Kidney epithelial cell (primary cell): ENCODE measurements at regions not wholly inside any gene's neighbourhood (a gene's known extent, or its start where the extent isn't known, plus 50 kb on each side); places are given as distances from the start of the nearest gene placed in this dataset.
"Not testable (repeated sequence)": the region's sequence is repeated elsewhere in the genome, so short reads cannot be mapped to it uniquely, and the experiment has no call there.

Experiments
- DNase-seq: peaks from one replicate; pipeline ENCODE4 v3.0.0-alpha.2; 2010; ENCODE audit warnings: low read depth
- H3K27me3 ChIP-seq: 2 replicates; pipeline ENCODE4 v1.6.0; 2011; ENCODE audit warnings: low read length; ENCODE audit not compliant: control insufficient read depth, insufficient read depth
- H3K36me3 ChIP-seq: 2 replicates; pipeline ENCODE4 v1.5.1; 2011; ENCODE audit warnings: low read length; ENCODE audit not compliant: control insufficient read depth, insufficient read depth
- H3K4me3 ChIP-seq: 2 replicates; pipeline ENCODE4 v1.5.1; 2011; ENCODE audit warnings: low read depth, mild to moderate bottlenecking, control low read depth, low read length
- TF ChIP-seq, protein P1 (sequence below): IDR thresholded peaks from 2 replicates; pipeline ENCODE4 v1.5.1; 2011; ENCODE audit warnings: mild to moderate bottlenecking, moderate library complexity, low read length, control low read depth, inconsistent platforms; ENCODE audit not compliant: insufficient read depth, poor library complexity, severe bottlenecking

DNA sequence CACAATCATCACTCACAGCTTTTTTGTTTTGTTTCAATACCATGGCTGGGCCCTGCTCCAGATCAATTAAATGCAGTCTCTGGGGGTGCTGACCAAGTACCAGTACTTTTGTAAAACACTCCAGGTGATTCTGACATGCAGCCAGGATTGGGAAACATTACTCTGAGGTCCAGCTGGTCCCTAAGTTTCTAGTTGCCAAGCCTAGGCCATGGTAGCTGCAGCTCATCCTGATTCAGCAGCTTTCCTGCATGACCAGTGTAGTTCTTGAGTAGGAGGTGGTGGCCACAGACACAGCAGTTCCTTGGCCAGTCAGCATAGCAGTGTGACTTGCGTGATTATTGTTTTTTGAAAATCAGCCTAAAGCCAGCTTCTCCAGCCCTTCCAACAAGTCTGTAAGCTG, 859.1 kb downstream of the DIAPH3 start:
- no peak for DNase-seq
- no peaks in the 10 kb centered on the region for H3K36me3 ChIP-seq
- TF ChIP-seq, protein P1, sequence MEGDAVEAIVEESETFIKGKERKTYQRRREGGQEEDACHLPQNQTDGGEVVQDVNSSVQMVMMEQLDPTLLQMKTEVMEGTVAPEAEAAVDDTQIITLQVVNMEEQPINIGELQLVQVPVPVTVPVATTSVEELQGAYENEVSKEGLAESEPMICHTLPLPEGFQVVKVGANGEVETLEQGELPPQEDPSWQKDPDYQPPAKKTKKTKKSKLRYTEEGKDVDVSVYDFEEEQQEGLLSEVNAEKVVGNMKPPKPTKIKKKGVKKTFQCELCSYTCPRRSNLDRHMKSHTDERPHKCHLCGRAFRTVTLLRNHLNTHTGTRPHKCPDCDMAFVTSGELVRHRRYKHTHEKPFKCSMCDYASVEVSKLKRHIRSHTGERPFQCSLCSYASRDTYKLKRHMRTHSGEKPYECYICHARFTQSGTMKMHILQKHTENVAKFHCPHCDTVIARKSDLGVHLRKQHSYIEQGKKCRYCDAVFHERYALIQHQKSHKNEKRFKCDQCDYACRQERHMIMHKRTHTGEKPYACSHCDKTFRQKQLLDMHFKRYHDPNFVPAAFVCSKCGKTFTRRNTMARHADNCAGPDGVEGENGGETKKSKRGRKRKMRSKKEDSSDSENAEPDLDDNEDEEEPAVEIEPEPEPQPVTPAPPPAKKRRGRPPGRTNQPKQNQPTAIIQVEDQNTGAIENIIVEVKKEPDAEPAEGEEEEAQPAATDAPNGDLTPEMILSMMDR: no peak
- no peak overlapping the region for H3K4me3 ChIP-seq
- no peaks in the 10 kb centered on the region for H3K27me3 ChIP-seq

DNA sequence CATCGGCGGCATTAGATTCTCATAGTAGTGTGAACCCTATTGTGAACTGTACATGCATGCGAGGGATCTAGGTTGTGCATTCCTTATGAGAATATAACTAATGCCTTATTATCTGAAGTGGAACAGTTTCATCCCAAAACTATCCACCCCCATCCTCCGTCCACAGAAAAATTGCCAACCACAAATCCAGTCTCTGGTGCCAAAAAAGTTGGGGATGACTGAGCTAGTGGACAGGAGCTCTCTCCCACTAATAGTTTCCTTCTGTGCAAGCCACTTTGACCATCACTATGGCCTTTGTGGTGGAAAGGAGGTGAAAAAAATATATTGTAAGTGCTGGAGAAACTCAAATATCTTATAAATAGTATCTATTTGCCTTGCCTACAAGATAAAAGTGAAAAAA, 857.8 kb downstream of the DIAPH3 start:
- TF ChIP-seq, protein P1: no peak
- Histone ChIP-seq H3K36me3 (no peaks in the 10 kb centered on the region), H3K4me3 (no peak overlapping the region), H3K27me3 (no peaks in the 10 kb centered on the region)
- DNase-seq: no peak

DNA sequence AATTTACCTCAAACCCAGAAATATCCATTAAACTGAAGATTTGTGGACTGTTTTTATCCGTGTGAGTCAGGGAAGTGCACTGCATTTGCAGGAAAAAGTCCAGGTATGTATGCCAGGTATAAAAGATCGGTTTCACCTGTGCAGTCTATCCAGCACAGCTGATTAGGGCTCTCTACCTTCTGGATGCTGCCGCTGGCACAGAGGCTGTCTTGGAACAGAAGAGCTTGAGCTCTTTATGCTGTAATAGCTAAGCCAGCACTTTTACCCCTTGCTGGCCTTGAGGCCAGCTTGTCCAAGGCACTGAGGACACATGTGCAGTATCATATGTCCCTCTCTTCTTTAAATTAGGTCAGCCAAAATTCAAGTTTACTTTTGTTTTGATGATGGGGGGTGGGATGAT, 851.0 kb downstream of the DIAPH3 start:
- no peaks in the 10 kb centered on the region for H3K36me3 ChIP-seq

DNA sequence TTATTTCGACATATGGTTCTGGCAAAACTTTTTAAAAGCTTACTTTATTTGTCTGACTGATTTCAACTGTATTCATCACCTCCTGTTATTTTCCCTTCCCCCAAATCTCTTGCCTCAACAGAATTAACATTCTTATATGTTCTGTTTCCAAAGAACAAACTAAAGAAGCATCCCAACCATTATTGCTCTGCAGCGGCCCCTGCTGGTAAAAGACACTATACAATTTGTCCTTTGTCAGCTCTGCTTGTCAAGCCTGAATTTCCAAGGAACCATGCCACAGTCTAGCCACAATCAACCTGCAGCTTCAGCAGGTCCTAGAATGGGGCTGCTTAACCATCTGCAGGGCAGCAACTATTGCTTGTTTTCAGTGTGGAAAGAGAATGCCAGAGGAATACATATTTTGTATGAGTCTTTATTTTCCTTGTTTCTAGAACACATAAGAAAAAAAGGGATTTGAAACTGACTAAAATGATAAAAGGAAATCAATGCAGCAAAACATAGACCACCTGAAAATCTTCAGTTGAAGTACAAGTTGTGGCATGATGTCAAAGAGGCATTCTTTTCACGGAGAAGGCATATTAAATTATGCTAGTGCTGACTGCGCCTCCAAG, 845.3 kb downstream of the DIAPH3 start:
- H3K36me3 ChIP-seq: no peaks in the 10 kb centered on the region
- H3K27me3 ChIP-seq: no peaks in the 10 kb centered on the region
- DNase-seq: no peak
- TF ChIP-seq, protein P1: peak; percentile 84
- H3K4me3 ChIP-seq: no peak overlapping the region

More for the DNA sequence above, 851.0 kb downstream of the DIAPH3 start:
- no peak overlapping the region for H3K4me3 ChIP-seq
- H3K27me3 ChIP-seq: no peaks in the 10 kb centered on the region
- TF ChIP-seq, protein P1: no peak
- DNase-seq: no peak

DNA sequence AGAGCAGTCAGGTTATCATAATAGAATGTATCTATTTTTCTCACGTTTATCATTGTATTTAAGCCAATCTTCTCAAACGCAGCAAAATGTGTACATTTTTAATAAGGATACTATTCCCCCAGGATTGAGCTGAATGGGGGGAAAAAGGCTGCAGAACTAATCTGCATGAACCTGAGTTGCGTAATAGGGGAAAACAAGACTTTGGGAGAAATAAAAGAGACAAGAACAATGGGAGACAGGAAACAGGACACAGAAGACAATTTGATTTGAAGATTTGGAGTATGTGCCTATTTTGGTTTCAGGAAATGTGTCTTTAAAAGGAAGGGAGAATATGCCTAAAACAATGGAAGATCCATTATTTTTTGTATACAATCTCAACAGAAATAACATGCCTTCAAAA, 844.5 kb downstream of the DIAPH3 start:
- no peaks in the 10 kb centered on the region for H3K36me3 ChIP-seq
- H3K27me3 ChIP-seq: no peaks in the 10 kb centered on the region
- H3K4me3 ChIP-seq: no peak overlapping the region
- DNase-seq: no peak
- TF ChIP-seq, protein P1: no peak

DNA sequence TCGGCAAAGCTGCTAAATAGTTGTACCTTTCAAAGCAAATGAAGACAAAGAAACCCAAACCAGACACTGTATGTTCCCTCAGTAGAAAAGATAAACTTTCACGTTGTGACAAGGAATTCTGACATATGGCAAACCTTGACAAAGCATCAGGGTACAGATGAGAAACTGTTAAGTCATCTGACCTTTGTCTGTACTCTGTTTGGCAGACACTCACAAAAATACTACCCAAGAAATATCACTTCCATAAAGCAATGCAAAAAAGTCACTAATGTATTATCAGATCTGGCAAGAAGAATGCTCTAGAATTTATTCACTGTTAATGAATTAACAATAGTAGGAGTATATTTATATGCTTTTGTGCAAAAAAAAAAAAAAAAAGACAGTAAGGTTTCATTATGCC, 843.7 kb downstream of the DIAPH3 start:
- Histone ChIP-seq H3K27me3 (no peaks in the 10 kb centered on the region), H3K36me3 (no peaks in the 10 kb centered on the region), H3K4me3 (no peak overlapping the region)
- TF ChIP-seq, protein P1: no peak
- no peak for DNase-seq

DNA sequence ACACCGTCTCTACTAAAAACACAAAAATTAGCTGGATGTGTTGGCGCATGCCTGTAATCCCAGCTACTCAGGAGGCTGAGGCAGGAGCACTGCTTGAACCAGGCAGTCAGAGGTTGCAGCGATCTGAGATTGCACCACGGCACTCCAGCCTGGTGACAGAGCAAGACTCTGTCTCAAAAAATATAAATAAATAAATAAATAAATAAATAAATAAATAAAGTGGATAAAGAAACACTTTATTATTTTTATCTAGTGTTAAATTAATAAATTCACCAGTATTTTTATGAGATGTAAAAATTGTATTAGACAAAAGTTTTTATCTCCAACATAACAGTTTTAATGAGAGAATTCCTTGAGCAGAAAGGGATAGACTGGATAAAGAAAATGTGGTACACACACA, 839.3 kb downstream of the DIAPH3 start:
- H3K27me3 ChIP-seq, H3K36me3 ChIP-seq, DNase-seq, H3K4me3 ChIP-seq: not testable (repeated sequence)
